ENCODE measurements at regions not wholly inside any gene's neighbourhood (a gene's known extent, or its start where the extent isn't known, plus 50 kb on each side); places are given as distances from the start of the nearest gene placed in this dataset.

DNA sequence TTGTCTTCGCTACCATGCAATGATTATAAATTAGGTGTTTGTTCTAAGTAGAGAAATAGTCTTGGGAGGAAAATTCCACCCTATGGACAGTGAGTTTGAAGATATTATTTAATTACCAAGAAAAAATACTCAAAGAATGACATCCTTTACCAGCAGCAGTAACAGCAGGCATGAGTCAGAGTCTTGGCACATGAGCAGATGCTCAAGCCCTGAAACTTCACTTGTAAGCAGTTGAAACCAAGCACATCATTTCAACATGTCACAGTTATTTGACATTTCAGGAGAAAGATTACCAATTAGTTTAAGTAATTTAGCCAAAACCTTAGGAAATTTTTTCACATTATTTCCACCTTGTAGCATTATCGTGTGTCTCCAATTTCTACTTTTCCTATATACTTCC lies 99.2 kb downstream of the C12orf50 start:
- no peak overlapping the region for H2AFZ ChIP-seq (ENCODE audit: low read depth)
- no peak overlapping the region for H3K9ac ChIP-seq
- no peak for TF ChIP-seq CTCF (conservative IDR thresholded peaks at IDR 0.05; ENCODE audit: low read depth, low read length)
- no peaks in the 10 kb centered on the region for H3K79me2 ChIP-seq (ENCODE audit: insufficient read depth, low read depth)
- H3K4me3 ChIP-seq (IDR thresholded peaks at IDR 0.05; ENCODE audit: insufficient read depth, low read depth, low read length) = no peak overlapping the region
- H4K20me1 ChIP-seq (ENCODE audit: insufficient read depth) = no peaks in the 10 kb centered on the region
- no peak overlapping the region for H3K4me2 ChIP-seq
- no peaks in the 10 kb centered on the region for H3K36me3 ChIP-seq (ENCODE audit: insufficient read depth)
- H3K27ac ChIP-seq = no peak overlapping the region
- H3K4me1 ChIP-seq (ENCODE audit: low read depth, poor library complexity, severe bottlenecking) = no peaks in the 10 kb centered on the region
- H3K27me3 ChIP-seq (ENCODE audit: insufficient read depth, low read depth) = no peaks in the 10 kb centered on the region

- Histone ChIP-seq H3K27ac (no peak overlapping the region), H2AFZ (ENCODE audit: low read depth) (no peak overlapping the region), H3K27me3 (ENCODE audit: insufficient read depth, low read depth) (no peaks in the 10 kb centered on the region), H3K79me2 (ENCODE audit: insufficient read depth, low read depth) (no peaks in the 10 kb centered on the region), H3K4me2 (no peak overlapping the region), H3K4me1 (ENCODE audit: low read depth, poor library complexity, severe bottlenecking) (no peaks in the 10 kb centered on the region), H3K9ac (no peak overlapping the region), H3K4me3 (IDR thresholded peaks at IDR 0.05; ENCODE audit: insufficient read depth, low read depth, low read length) (no peak overlapping the region), H3K36me3 (ENCODE audit: insufficient read depth) (no peaks in the 10 kb centered on the region), H4K20me1 (ENCODE audit: insufficient read depth) (no peaks in the 10 kb centered on the region)
- TF ChIP-seq CTCF (conservative IDR thresholded peaks at IDR 0.05; ENCODE audit: low read depth, low read length) = no peak
These were observed 99.9 kb downstream of the C12orf50 start for GRCh38 chr12:87929346-87929745.

DNA sequence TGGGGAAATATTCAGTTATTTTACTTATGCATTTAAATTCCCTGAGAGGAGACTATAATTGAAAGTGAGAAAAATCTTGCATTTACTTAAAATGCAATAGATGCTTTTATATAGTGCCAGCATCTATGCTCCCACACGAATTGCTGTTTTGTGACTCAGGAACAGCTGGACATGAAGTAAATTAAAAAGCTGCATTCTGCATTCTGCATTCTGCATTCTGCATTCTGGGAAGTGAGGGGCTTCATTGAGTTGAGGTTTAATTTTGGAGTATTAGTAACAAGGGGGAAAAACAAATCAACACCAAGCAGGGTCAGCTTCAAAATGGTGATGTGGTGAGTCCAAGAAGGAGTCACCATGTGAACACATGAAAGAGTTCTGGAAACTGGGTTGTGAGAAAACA lies 101.2 kb downstream of the C12orf50 start:
- Histone ChIP-seq H3K4me3 (IDR thresholded peaks at IDR 0.05; ENCODE audit: insufficient read depth, low read depth, low read length) (no peak overlapping the region), H2AFZ (ENCODE audit: low read depth) (no peak overlapping the region), H3K4me1 (ENCODE audit: low read depth, poor library complexity, severe bottlenecking) (no peaks in the 10 kb centered on the region), H4K20me1 (ENCODE audit: insufficient read depth) (no peaks in the 10 kb centered on the region), H3K27ac (no peak overlapping the region), H3K4me2 (no peak overlapping the region), H3K27me3 (ENCODE audit: insufficient read depth, low read depth) (no peaks in the 10 kb centered on the region), H3K79me2 (ENCODE audit: insufficient read depth, low read depth) (no peaks in the 10 kb centered on the region), H3K36me3 (ENCODE audit: insufficient read depth) (no peaks in the 10 kb centered on the region), H3K9ac (no peak overlapping the region)
- TF ChIP-seq CTCF (conservative IDR thresholded peaks at IDR 0.05; ENCODE audit: low read depth, low read length) = no peak

GRCh38 chr12:87925021-87925420 lies 104.2 kb downstream of the C12orf50 start:
- Histone ChIP-seq H3K9ac (no peak overlapping the region), H3K36me3 (ENCODE audit: insufficient read depth) (no peaks in the 10 kb centered on the region), H3K4me3 (IDR thresholded peaks at IDR 0.05; ENCODE audit: insufficient read depth, low read depth, low read length) (no peak overlapping the region), H3K4me2 (no peak overlapping the region), H3K79me2 (ENCODE audit: insufficient read depth, low read depth) (no peaks in the 10 kb centered on the region), H3K27ac (no peak overlapping the region), H4K20me1 (ENCODE audit: insufficient read depth) (no peaks in the 10 kb centered on the region), H3K4me1 (ENCODE audit: low read depth, poor library complexity, severe bottlenecking) (no peaks in the 10 kb centered on the region), H3K27me3 (ENCODE audit: insufficient read depth, low read depth) (no peaks in the 10 kb centered on the region), H2AFZ (ENCODE audit: low read depth) (no peak overlapping the region)
- no peak for TF ChIP-seq CTCF (conservative IDR thresholded peaks at IDR 0.05; ENCODE audit: low read depth, low read length)

DNA sequence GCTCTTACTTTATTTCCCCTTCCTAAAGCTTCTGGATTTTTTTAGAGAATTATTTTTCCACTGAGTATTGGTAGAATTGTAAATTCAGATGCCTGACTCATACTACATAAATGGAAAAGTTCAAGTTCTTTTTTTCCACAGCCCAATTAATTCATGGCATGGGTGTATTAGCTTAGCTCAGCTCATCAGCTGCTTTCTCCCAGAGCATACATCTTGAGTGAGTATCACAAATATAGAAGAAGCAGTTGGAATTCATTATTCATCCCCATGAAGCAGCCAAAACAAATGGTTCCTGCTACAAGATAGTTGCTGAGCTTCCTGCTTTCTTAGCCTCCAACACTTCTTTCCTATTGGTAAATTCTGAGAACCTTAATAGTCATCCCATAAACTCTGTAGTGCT lies 105.1 kb downstream of the C12orf50 start:
- Histone ChIP-seq H3K4me1 (ENCODE audit: low read depth, poor library complexity, severe bottlenecking) (no peaks in the 10 kb centered on the region), H3K4me3 (IDR thresholded peaks at IDR 0.05; ENCODE audit: insufficient read depth, low read depth, low read length) (no peak overlapping the region), H3K4me2 (no peak overlapping the region), H3K9ac (no peak overlapping the region), H4K20me1 (ENCODE audit: insufficient read depth) (no peaks in the 10 kb centered on the region), H2AFZ (ENCODE audit: low read depth) (no peak overlapping the region), H3K36me3 (ENCODE audit: insufficient read depth) (no peaks in the 10 kb centered on the region), H3K79me2 (ENCODE audit: insufficient read depth, low read depth) (no peaks in the 10 kb centered on the region), H3K27me3 (ENCODE audit: insufficient read depth, low read depth) (no peaks in the 10 kb centered on the region), H3K27ac (no peak overlapping the region)
- no peak for TF ChIP-seq CTCF (conservative IDR thresholded peaks at IDR 0.05; ENCODE audit: low read depth, low read length)

All from KMS-11 (cell line).